CD4-positive, alpha-beta T cell treated with Interleukin-12 subunit alpha and Interleukin-12 subunit beta, for 1 hour (primary cell): ENCODE measurements at regions not wholly inside any gene's neighbourhood (a gene's known extent, or its start where the extent isn't known, plus 50 kb on each side); places are given as distances from the start of the nearest gene placed in this dataset.

Source experiments
- DNase-seq: peaks from one replicate; pipeline ENCODE4 v3.0.0-alpha.2; 2020

DNA sequence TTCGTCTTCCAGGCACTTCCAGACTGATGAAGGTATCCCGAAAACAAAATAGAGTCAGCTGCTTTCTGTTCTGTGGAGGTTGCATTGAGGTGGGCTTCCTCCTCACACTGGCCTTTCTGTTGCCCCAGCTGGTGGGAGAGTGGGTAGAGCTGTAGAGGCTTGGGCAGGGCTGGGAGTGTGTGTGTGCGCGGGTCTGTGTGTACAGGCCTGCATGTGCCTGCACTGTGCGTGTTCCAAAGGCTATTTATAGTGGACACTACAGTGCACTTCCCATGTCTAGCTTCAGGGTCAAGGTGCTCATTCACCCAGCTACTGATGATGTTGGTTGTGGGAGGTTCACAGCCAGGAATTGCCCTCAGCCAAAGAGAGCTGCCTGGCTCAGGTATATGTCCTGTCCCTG, 260.1 kb upstream of the HABP2 start:
- DNase-seq: no peak

- no peak for DNase-seq
Observed at GRCh38 chr10:113293167-113293566, 259.7 kb upstream of the HABP2 start.

GRCh38 chr10:113294868-113295267, 258.0 kb upstream of the HABP2 start:
- DNase-seq: no peak

DNA sequence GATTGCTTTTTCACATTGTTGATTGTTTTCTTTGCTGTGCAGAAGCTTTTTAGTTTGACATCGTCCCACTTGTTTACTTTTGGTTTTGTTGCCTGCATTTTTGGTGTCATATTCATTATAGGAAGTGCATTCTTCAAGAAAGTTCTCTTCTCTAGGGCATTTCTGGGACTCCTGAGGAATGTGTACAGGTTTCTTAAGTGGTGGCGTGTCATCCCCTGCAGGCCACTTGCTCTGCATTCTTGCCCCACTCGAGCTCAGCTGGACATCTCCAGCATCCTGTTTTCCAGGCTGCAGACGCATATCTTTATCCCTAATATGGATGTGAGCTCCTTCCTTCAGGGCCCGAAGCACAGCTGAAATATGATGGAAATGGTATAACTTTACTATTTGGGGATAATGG, 255.6 kb upstream of the HABP2 start:
- no peak for DNase-seq

DNA sequence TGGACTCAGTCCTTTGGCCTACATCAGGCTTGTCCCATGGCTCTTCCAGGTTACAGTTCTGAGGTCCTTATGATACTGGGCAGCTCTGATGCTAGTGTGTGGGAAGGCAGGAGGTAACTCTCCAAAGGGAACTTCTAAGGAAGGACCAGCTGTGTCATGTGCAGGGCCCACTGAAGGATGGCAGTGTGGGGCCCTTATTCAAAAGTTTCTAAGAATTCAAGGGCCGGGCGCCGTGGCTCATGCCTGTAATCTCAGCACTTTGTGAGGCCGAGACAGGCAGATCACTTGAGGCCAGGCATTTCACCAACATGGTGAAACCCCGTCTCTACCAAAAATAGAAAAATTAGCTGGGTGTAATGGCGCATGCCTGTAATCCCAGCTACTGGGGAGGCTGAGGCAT, 254.2 kb upstream of the HABP2 start:
- no peak for DNase-seq

GRCh38 chr10:113300201-113300600, 252.7 kb upstream of the HABP2 start:
- no peak for DNase-seq

- peak; percentile 10 for DNase-seq
Observed at GRCh38 chr10:113300617-113301016, 252.2 kb upstream of the HABP2 start.

GRCh38 chr10:113301342-113301984, 251.4 kb upstream of the HABP2 start:
- no peak for DNase-seq

DNA sequence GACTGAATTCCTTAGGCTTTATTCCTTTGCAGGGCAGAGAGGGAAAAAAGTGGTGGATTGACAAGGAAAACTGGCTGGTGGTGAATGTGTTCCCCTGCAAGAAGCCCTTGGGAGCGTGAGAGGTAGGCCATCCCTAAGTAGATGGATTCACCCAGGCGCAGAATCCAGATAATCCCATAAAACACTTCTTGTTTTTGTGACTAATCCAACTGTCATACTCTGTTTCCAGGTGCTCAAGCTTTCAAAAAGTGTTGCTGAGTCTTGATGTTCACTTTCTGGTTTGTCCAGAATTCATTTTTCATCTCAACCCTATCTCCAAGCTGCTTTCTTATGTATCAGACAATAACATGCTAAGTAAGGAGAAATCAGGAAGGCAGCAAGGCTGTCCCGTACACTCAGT, 250.8 kb upstream of the HABP2 start:
- no peak for DNase-seq

GRCh38 chr10:113303544-113304146, 249.2 kb upstream of the HABP2 start:
- DNase-seq: no peak

DNA sequence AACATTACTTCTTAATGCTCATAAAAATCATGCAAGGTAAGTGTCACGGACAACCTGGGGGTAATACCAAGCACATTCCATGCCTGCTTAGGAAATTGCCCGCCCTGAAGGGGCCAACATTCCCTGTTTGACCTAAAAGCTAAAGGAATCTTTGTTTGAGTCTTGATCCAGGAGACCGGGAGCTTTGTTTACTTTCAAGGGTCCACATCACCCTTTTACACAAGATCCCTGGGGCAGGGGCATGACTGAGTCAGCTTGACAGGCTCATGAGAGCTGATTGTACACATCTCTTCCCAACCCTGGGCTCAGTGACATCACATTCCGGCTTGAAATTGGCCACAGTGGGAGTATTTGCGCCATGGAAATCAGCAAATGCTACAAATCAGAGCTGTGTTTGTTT, 248.1 kb upstream of the HABP2 start:
- DNase-seq: no peak

DNA sequence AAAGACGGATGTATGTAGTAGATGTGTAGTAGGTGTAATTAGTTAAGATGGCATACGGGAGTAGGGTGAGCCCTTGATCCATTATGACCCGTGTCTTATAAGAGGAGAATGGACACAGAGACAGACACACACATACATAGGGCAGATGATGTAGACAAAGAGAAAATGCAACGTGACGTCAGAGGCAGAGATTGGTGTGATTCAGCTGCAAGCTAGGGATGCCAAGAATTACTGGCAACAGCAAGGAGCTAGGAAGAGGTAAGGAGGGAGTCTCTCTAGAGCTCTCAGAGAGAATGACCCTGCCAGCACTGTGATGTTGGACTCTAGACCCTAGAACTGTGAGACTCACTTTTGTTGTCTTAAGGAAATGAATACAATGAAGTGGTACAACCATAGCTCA, 247.0 kb upstream of the HABP2 start:
- no peak for DNase-seq

DNA sequence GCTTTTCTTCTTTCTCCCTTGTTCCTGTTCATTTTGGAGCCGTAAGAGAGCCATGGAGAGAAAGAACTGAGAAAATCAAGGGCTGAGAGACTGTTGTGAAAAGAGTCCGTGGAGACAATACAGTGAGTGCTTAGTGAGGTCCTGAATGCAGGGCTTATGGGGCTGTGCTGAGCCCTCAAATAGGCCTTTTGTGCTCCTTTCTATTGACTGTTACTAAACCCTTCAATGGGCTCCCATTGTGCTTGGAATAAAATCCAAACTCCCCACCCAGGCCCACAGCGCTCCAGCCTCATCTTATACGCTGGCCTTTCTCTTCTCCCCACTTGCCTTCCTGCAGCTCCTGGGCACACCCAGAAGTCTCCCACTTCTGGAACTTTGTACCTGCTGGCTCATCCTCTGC, 243.1 kb upstream of the HABP2 start:
- DNase-seq: no peak

DNA sequence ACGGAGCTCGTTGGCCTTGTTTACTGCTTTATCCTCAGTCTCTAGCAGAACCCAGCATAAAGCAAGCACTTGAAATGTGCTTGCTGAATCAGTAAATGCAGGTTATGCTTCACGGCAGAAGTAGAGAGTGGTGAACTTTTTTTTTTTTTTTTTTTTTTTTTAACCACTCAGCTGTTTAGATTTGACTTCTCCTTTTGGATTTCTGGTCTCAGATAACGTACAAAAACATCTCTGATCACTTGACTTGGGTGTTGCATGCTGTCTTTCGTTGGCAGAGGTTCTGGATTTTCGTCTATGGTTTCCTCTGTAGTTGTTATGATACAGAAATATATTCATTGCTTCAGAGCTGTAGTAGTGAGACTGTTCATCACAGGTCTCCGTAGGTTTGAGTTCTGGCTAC, 242.5 kb upstream of the HABP2 start:
- no peak for DNase-seq

- DNase-seq: no peak
Observed at GRCh38 chr10:113313048-113313602, 239.7 kb upstream of the HABP2 start.

DNA sequence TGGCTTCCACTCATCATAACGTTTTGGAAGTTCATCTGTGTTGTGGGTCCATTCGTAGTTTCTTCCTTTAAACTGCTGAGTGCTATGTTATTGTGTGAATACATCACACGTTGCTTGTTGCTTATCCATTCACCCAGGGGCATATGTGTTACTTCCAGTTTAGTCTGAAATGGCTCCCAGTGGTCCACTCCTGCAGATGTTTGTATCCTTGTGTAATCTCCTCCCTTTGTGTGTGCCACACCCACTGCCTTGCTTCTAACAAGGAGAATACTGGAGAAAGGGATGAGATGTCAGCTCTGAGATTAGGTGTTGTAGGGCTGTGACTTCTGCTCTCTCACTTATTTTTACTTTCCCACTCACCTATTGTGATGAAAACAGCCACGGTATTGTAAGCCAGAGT, 239.1 kb upstream of the HABP2 start:
- no peak for DNase-seq

DNA sequence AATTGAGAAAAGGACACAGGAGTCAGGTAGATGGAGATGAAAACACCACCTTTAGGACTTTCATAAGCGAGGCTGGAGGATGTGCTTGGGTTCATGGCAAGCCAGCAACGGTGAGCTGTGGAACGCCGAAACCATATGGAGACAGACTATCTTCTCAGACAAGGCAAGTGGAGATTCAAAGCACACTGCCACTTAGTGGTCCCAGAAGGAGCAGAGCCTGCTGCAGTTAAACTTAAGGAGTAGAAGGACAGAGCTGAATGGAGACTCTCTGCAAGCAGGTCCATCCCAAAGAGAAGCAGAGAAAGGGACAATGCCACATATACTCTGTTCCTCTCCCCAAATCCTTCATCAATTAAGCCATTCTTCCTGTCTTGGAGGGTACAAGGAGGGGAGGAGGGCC, 236.3 kb upstream of the HABP2 start:
- DNase-seq: no peak

GRCh38 chr10:113317489-113317888, 235.4 kb upstream of the HABP2 start:
- no peak for DNase-seq

DNA sequence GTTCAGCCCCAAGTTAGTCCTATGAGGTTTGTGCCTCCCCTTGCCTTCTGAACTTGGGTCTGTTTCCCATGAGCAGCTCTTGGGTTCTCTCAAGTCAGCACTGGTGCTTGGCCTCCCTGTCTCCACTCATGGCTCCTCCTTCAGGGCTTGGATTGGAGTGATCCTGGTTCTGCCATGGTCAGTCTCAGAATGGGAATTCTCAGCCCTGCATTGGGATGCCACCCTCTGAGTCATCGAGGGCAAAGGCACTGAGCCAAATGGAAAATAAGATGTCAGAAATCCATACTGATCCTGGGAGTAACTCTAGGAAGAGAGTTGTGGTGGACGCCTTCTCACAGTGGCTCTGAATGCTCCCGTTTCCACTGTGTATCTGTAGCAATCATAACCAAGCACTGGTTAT, 233.4 kb upstream of the HABP2 start:
- no peak for DNase-seq

- no peak for DNase-seq
Observed at GRCh38 chr10:113320211-113320610, 232.6 kb upstream of the HABP2 start.

DNA sequence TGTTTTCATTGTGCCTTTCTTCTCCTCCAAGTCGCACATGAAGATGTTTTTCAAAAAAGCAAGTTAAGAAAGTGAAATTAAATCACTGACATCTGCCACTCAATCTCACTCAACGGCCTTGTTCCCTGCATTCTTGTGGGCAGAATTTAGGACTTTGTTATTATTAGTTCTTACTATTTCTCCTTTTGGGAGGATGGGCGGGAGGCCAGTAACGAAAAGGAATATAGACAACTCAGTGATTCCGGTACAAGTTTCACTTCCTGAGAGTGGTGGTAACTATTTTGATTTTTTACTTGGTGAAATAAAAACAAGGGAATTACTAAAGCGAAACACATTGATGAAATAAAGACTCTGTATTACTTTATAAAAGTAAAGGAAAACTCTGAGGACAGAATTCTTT, 231.9 kb upstream of the HABP2 start:
- peak; percentile 7 for DNase-seq

DNA sequence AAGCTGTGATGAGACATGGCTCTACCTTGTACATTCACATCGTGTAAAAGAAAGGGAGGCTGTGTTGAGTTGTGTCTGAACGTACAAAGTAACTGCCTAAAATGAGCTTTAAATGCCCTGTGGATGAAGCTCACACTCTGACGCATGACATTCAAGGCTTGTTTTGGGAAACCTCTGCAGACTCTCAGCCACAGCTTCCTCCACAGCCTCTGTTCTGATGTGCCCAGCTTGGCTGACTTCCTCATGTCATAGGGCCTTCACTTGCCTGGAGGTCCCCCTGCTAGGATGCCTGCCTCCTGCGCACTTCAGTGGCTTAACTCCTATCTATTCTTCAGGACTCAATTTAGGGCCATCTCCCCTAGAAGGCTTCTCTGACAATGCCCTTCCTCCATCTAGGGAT, 230.0 kb upstream of the HABP2 start:
- peak; percentile 13 for DNase-seq

DNA sequence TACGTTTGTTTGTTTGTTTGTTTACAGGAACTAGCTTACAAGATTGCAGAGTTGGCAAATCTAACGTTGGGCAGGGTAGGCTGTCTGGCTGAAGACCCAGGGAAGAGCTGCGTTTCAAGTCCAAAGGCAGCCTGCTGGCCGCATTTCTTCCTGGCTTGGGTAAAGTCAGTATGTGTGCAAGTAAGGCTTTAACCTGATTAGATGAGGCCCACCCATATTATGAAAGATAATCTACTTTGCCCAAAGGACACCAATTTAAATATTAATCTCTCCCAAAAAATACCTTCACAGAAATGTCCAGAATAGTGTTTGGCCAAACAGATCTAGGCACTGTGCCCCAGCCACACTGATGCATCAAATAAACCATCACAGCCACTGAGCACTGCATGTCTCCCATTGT, 228.9 kb upstream of the HABP2 start:
- no peak for DNase-seq

GRCh38 chr10:113326160-113327111, 226.4 kb upstream of the HABP2 start:
- DNase-seq: no peak
